Renal cortex interstitium (tissue), 11 donors: ENCODE measurements at regions not wholly inside any gene's neighbourhood (a gene's known extent, or its start where the extent isn't known, plus 50 kb on each side); places are given as distances from the start of the nearest gene placed in this dataset.

Source experiments
- DNase-seq, 11 donors: peaks; one replicate each; pipeline ENCODE4 v3.0.0-alpha.2; 2013; ENCODE audit warnings: low read depth in 9 of 11, low spot score in 4 of 11; ENCODE audit errors: extremely low read depth in 1 of 11

GRCh38 chr2:222074674-222075073 is 224.1 kb downstream of the PAX3 start:
- no peak for DNase-seq

- DNase-seq = no peak
These were observed 226.9 kb downstream of the PAX3 start for GRCh38 chr2:222071911-222072310.

- no peak for DNase-seq
These were observed 234.5 kb downstream of the PAX3 start for GRCh38 chr2:222064286-222064685.

DNA sequence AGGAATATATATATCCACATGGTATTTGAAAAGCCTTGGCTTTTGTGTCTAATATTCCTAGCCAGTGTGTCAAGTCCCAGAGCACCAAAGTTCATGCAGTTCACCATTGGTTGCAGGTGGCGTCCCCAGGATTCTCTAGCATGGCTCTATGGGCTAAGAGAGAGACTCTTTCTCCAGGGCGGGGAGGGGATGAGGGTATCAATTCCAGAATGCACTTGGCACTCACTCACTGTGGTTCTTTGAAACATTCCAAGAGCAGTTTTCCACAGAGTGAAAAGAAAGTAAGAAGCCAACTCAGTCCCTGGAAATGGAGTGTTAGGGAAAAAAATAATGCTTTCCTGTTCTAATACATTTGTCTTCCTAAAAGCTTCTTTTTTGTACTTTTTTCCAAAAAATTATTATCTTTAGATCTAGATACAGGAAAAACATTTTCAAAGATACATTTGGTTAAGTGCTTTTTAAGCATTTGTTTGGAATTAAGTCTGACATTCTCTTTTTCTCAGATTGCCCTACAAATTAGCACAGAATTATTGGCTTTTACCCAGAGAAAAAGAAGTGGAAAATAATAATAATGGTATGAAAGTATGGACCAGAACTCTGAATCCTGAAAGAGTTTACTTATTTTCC is 239.9 kb downstream of the PAX3 start:
- no peak for DNase-seq

DNA sequence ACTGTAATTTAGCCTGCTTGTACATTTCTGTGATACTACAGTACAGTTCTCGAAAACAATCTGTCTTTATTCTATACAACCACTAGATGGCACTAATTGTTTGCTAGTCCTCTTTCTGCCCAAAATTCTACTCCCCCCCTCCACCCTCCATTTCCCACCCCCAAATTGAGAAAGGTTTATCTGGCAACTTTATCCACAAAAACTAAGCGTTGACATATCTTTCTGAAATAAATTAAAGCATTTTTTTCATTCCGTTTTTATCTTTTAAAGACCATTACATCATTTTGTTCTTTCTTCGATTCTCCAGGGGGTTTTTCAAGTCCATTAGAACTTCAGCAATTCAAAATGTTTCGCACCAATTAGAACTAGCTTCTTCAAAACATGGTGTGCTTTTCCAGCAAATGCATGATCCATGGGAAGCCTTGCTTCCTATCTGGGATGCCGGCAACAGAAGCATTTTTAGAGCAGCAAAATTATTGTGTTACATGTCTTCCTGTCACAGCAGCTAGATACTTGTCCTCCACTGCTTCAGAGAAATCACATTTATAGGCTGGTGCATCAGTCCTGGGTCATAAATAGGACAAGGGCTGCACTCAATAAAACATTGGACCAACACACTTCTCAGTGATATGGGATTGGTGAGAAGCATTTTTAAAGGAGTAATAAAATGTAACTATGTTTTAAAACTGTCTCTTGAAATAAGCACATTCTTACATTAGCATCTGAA is 241.3 kb downstream of the PAX3 start:
- no peak for DNase-seq

DNA sequence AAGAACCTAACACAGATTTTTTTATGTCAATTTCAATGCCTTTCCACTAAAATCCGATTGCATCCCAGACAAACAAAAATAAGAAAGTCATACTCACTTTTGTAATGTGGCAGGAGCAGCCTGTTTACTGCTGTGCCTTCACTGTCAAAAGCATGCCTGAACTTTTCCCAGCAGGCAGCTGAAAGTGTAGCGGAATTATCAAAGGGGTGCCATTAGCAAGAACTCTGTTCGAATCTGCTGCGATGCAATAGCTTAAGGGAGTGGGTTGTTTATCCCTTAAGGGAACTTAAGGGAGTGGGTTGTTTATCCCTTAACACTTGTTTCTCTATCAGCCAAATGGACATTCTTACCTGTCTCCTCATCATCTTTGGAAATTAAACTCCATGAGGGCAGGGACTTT is 243.5 kb downstream of the PAX3 start:
- no peak for DNase-seq

DNA sequence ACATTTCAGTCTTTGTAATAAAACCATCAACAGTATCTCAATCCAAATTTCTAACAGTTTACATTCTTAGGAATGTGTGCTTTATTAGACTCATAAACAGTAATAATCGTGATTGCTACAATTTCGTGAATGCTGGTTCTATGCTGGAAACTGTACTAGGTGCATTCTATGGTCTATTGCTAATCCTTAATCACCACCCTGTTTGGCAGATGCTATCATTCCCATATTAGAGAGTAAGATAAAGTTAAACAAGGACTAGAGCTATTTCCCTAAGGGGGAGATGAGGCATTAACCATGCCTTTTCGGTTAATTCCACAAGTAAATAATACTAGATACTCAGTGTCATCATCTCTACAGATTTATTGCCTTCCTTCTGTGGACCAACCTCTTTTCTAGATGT is 244.0 kb downstream of the PAX3 start:
- DNase-seq = no peak

DNA sequence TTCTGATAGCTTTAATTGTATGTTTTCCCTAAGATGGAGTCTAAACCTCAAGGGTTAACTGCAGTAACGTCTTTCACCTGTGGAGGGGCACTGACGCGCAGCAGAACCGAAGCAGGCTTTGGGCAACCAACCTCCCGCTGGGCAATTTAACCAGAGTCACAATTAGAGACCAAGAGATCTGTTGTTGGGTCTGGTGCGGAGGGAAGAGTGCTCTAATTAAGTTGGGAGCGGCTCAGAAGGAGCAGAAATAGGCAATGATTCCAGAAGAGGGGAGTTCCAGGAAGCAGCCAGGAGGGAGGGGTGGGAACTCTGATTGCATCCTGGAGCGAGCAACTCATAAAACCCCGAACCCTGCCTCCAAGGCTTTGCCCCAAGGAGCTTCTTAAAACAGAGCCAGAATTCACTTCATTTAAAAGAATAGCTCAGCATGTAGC is 245.8 kb downstream of the PAX3 start:
- no peak for DNase-seq

DNA sequence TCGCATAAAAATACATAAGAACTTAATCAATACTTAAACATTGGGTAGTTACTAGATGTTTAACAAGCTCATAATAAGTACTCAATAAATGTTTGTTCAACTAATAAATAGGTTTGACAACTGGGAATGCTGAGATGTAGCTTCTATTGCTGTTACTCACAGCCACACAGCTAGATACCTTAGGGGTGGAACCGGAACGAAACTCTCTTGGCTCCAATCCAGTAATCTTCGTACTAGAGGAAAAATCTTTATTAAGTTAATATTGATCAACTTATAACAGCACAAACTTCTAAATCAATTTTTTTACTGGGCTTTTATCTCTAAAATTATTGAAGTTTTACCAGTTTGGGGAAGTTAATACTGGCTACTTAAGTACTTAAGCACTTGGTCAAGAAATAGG is 247.8 kb downstream of the PAX3 start:
- DNase-seq = no peak

DNA sequence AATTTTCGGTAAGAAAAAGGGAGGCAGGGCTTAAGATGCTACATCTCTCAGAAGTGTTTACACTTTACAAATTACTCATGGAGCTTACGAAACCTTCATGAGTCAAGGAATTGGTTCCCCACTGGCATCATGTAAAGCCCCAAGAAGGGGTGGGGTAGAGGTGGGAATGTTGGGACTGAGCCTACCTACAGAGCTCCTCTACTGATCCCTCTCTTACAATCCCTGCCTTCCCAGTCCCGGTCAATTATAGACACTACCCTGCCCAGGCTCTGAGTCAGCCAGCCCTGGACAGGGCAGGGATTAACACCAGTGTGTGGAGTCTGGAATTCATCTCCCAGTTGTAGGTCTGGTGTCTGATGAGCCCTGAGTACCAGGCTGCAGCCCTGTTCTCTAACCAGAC is 248.9 kb downstream of the PAX3 start:
- DNase-seq = no peak

DNA sequence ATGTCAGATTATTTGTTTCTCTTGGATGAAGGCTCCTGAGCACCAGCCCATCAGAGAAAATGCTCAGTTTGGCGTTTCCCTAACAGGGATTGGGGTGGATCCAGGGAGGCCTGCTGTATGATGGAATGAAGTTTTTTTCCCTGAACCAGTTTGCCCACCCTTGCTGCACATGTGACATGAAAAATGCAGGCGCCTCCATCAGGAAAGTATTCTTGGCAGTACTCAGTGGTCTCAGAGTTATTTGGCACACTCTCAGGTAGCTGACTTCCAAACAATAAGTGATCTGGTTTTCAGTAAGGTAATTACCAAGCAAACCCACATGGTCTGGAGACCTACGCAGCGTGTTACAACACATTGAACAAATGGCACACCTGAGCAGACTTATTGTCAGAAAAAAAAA is 254.9 kb downstream of the PAX3 start:
- DNase-seq = no peak

- no peak for DNase-seq
These were observed 256.1 kb downstream of the PAX3 start for GRCh38 chr2:222042666-222043065.

DNA sequence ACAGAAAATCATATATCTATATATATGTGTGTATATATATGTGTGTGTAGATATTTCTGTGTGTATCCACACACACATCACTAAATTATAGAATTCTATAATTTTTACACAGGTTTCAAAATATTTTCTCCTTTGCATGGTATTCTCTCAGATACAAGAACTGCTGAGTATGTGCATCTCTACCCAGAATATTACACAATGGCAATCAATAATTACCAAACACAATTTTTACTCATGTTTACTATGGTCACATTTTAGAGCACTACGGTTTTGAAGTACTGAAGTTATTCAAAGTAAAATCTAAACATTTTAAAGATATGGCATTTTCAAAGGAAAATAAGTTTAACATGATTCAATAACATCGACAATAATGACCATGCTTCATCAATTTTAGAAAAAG is 258.5 kb downstream of the PAX3 start:
- DNase-seq = no peak

GRCh38 chr2:222039821-222040220 is 259.0 kb downstream of the PAX3 start:
- DNase-seq = no peak

- no peak for DNase-seq
These were observed 260.6 kb downstream of the PAX3 start for GRCh38 chr2:222038067-222038802.

- no peak for DNase-seq
These were observed 261.6 kb downstream of the PAX3 start for GRCh38 chr2:222037211-222037610.

DNA sequence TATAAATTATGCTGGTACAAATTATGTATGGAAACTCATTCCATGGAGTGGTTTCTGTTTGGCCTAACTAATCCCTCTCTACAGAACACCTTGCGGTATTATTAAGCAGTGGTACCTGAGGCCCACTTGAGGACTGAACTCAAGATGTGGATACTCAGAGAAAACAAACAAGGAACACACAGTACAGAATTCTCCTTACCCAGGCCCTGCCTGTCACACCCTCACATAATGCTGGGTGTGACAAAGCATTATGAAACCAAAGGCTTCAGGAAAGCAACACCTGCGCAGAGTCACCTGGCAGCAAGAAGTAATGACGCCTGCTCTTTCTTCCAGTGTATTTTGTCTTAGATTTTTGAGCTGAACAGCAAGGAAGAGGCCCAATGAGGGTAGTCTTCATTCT is 264.7 kb downstream of the PAX3 start:
- no peak for DNase-seq

GRCh38 chr2:222033541-222033940 is 265.3 kb downstream of the PAX3 start:
- no peak for DNase-seq

GRCh38 chr2:222025881-222026271 is 272.9 kb downstream of the PAX3 start:
- DNase-seq = no peak
